ENCODE measurements at regions not wholly inside any gene's neighbourhood (a gene's known extent, or its start where the extent isn't known, plus 50 kb on each side); places are given as distances from the start of the nearest gene placed in this dataset.

GRCh38 chr3:181844211-181844610 lies 132.5 kb downstream of the SOX2 start:
- TF ChIP-seq, protein P1, sequence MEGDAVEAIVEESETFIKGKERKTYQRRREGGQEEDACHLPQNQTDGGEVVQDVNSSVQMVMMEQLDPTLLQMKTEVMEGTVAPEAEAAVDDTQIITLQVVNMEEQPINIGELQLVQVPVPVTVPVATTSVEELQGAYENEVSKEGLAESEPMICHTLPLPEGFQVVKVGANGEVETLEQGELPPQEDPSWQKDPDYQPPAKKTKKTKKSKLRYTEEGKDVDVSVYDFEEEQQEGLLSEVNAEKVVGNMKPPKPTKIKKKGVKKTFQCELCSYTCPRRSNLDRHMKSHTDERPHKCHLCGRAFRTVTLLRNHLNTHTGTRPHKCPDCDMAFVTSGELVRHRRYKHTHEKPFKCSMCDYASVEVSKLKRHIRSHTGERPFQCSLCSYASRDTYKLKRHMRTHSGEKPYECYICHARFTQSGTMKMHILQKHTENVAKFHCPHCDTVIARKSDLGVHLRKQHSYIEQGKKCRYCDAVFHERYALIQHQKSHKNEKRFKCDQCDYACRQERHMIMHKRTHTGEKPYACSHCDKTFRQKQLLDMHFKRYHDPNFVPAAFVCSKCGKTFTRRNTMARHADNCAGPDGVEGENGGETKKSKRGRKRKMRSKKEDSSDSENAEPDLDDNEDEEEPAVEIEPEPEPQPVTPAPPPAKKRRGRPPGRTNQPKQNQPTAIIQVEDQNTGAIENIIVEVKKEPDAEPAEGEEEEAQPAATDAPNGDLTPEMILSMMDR (conservative IDR thresholded peaks at IDR 0.05; ENCODE audit: low read depth, low read length): no peak
- TF ChIP-seq EZH2 (IDR thresholded peaks at IDR 0.05; ENCODE audit: borderline replicate concordance, low read depth, low read length, poor library complexity, severe bottlenecking): no peak
